HG02623 (cell line): ENCODE measurements at regions not wholly inside any gene's neighbourhood (a gene's known extent, or its start where the extent isn't known, plus 50 kb on each side); places are given as distances from the start of the nearest gene placed in this dataset.

Experiments
- ATAC-seq: cut with Tn5 transposase; IDR thresholded peaks from one replicate; pipeline ENCODE4 v1.9.1; 2021; ENCODE audit warnings: moderate library complexity; ENCODE audit not compliant: unreplicated experiment

- no peak for ATAC-seq
Observed at GRCh38 chr6:167766986-167767714, 59.6 kb upstream of the AFDN start.

- ATAC-seq = no peak
Observed at GRCh38 chr6:167767715-167768107, 59.0 kb upstream of the AFDN start.

GRCh38 chr6:167768471-167769215 lies 58.1 kb upstream of the AFDN start:
- ATAC-seq = no peak

- no peak for ATAC-seq
Observed at GRCh38 chr6:167769408-167770190, 57.1 kb upstream of the AFDN start.

GRCh38 chr6:167770291-167770955 lies 56.3 kb upstream of the AFDN start:
- ATAC-seq = no peak

GRCh38 chr6:167774881-167775280 lies 51.8 kb upstream of the AFDN start:
- no peak for ATAC-seq

GRCh38 chr6:167776906-167777627 lies 49.6 kb upstream of the AFDN start:
- no peak for ATAC-seq
